Stromal cell of bone marrow (primary cell): ENCODE measurements at regions not wholly inside any gene's neighbourhood (a gene's known extent, or its start where the extent isn't known, plus 50 kb on each side); places are given as distances from the start of the nearest gene placed in this dataset.
"Not testable (repeated sequence)": the region's sequence is repeated elsewhere in the genome, so short reads cannot be mapped to it uniquely, and the experiment has no call there.

ENCODE experiments used
- DNase-seq: peaks from one replicate; pipeline ENCODE4 v3.0.0-alpha.2; 2012; ENCODE audit warnings: low read depth

DNA sequence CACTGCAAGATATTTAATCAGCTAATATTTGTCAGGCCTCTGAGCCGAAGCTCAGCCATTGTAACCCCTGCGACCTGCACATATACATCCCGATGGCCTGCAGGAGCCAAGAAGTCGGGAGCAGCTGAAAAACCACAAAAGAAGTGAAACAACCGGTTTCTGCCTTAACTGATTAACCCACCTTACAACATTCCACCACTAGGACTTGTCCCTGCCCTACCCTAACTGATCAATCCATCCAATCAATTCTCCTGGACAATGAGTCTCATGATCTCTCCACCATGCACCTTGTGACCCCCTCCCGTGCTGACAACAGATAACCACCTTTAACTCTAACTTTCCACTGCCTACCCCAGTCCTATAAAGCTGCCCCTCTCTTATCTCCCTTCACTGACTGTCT lies 945.4 kb upstream of the GYPC start:
- DNase-seq: no peak

DNA sequence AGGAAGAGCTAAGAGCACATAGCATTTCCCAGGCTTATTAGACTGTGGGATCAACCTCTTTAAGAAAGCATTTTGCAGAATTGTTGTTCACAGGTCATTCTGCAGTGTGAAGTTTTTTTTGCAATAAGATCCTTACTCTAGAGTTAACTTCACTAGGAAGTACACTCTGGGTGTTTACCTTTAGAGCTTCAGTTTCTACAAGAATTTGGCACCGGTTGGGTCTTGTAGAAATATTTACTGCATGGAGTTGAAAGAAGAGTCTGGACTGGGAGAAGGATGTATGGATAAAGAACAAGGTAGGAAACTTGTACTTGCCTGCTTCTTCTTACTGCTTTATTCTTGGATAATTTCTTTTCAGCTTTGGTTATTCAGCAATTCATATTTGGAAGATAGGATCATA lies 944.9 kb upstream of the GYPC start:
- DNase-seq: no peak

DNA sequence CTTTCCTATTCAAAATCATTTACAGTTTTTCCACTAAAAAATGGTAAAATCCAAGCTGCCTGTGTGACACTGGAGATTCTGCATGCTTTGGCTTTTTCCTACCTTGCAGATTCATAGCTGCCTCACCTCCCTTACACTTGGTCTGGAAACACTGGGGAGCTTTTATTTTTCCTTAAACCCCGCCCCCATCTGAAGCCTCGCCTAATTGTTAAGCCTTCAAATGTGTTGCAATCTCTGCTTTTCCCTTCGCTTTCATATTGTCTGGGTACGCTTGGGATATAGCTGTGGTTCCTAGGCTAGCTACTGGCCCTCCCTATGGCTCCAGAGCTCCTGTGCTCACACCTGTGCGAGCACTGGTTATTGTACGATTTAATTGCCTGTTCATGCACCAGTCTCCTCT lies 942.4 kb upstream of the GYPC start:
- DNase-seq: no peak

DNA sequence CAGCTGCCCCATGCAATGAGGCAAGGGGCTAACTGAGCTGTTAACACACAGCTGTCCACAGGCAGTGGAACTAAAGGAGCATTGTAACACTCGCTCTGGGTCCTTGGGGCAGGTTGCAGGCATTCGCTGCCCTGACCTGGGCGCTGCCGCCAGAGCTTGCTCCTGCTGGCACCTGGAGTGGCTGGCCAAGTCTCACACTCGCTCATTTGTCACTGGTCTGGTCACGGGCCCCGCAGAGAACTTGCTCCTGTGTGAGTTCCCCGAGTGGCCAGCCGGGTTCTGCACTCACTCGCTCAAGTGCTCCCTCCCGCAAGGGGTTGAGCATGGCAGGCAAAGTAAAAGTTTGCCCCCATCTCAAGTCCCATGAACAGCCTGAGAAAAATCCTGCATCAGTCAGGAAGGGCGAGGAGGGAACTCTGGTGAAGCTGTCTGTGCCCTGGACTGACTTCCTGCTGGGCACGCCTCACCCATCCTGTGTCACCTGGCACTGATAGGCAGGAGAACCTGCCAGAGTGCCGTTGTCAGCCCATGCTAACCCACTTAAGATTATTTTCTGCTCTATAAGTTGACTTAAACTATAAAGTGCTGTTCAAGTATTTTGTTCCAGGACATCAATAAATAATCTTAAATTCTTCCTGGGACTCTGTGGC lies 934.8 kb upstream of the GYPC start:
- no peak for DNase-seq

DNA sequence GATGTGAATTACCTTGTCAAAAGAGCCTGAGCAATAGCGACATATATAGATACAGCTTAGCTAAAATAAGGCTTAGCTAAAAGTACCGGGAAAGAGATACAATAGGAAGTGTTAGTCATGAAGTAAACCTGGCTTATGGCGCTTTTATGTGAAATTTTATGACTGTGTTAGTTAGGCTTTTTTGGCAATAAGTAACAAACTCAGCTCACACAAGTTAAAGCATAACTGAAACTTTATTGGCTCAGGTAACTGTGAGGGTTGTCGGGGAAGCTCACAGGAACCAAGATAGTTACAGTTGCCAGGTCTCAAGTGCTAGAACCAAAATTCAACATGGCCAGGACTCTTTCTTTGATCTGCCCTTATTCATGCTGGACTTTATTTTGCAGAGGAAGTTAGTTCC lies 925.0 kb upstream of the GYPC start:
- DNase-seq: no peak

DNA sequence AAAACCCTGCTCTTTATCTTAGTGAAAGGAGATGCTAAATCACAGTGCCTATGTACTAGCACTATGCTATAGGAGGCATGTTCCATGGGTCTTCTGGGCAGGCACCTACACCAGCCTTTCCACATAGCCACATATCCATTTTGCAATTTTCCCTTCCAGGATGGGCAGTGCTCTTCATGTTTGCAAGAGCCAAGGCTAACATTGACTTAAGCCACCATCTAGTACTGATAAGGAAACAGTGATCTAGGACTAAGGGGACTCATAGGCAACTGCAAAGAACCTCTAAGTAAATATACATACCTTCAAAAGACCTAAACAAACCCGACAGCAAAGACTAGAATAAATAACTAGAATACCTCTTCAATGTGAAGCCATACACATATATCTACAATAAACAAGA lies 919.7 kb upstream of the GYPC start:
- DNase-seq: no peak

DNA sequence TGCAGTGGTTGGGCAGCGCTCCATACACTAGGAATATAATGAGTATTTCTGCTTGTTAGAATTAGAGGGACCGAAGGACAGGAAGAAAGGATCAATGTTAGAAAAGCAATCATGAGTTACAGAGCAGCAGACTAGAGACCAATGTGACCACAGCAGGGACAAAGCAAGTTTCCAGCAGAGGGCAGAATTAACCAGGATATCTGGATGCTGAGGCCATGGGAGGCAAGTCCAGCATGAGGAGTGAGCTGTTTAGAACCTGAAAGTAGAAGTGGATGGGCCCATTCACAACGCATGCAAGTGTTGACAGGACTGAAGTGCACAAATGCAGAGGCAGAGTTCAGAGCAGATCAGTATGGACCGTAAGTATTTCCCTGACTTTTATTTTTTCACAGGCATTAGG lies 910.4 kb upstream of the GYPC start:
- no peak for DNase-seq

DNA sequence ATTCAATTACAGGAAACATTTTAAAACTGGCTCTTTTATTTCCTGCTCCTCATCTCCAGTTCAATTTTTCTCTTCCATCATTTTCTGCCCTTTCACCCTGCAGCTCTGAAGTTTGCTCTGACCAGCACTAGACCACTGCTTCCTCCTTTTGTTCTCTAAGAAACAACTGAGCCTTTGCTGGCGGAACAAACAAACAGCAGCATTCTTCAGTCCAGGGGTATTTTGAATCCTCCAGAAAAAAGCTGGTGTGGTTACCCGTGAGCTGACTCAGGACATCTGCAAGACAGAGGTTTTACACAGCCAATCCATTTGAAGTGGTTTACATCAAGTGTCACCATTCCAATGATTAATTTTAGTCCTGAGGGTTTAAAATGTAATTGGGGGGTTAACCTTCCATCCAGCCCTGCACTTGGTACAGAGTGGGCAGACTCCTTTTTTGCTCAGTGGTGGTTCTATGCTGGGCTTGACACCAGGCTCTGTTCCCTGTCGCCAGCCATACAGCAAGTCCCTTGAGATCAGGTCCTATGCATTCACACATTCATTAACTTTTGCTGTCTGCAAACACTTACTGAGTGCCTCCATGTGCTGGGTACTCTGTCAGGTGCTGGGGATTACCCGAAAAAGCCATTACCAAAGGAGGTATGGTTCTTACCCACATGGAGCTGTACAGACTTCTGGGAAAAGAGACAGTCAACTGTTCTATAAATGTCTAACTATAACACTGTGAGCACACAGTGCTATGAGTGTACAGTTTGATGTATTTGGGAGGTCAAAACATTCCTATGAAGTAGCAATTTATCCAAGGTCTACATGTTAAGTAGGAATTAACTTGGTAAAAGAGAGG lies 909.4 kb upstream of the GYPC start:
- DNase-seq: no peak

DNA sequence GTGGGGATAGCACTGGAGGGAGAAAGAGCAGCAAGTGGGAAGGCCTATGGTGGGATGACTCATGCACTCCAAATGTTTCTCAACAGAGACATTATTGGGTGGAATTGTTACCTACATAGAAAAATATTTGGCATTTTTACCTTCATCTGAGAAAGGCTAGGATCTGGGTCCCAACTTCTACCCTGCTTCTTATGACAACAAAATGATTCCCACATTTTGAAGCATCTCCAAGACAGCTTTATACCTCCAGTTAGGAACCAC lies 908.9 kb upstream of the GYPC start:
- DNase-seq: no peak

DNA sequence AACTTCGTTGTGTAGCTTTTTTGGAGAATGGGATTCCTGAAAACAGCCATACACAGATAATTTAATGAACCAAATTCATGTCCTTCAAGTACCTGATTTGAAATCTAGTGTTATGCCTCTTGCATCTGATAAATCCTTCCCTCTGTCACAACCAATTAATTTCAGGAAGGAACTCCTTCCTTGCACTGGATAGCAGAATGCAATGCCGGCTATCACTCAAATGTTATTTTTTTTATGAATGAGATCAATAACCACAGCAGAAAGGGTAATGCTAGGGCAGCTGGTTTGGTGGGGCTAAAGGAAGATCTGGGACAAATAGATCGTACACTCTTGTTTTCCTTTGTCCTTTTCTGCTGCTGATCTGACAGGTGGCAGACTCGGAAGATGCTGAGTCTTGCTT lies 899.5 kb upstream of the GYPC start:
- no peak for DNase-seq

DNA sequence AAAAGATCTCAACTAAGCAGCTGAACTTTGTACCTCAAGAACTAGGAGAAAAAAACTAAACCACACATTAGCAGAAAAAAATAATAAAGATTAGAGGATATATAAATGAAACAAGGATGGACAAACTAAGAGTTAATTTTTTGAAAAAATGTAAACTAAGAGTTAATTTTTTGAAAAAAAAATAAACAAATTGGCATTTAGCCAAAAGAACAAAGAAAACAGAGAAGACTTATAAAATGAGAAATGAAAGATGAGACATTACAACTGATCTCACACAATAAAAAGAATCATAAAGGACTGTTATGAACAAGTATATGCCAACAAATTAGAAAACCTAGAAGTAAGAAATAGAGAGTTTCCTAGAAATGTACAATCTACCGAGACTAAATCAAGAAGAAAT lies 859.2 kb upstream of the GYPC start:
- DNase-seq: no peak

DNA sequence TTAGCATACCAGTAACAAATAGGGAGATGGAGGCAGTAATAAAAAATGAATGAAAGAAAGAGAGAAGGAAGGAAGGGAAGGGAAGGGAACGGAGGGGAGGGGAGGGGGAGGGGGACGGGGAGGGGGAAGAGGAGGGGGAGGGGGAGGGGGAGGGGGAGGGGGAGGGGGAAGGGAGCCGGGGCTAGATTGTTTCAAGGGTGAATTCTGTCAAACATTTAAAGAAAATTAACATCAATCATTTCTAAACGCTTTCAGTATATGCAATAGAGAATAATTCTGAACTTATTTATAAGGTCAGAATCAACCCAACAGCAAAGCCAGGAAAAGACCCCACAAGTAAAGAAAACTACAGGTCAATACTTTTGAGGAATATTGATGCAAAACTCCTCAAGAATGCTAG lies 858.8 kb upstream of the GYPC start:
- DNase-seq: no peak

DNA sequence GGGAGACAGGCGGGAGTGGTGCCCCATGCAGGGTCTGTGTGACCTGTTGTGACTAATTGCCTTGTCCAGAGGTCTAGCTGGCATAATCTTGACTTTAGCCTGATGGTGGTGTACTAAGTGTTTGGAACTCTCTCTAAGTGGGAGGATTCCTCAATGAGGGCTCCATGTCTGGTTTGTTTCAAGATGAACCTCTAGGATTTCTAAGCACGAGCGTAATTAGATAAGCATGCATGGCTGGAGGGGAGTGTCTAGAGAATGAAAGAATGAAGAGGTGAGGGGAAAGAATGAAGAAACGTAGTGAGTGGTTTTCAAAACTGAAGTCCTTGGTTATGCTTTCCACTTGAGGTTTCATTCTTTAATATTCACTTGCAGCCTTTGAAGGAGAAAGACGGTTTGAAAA lies 833.2 kb upstream of the GYPC start:
- no peak for DNase-seq

DNA sequence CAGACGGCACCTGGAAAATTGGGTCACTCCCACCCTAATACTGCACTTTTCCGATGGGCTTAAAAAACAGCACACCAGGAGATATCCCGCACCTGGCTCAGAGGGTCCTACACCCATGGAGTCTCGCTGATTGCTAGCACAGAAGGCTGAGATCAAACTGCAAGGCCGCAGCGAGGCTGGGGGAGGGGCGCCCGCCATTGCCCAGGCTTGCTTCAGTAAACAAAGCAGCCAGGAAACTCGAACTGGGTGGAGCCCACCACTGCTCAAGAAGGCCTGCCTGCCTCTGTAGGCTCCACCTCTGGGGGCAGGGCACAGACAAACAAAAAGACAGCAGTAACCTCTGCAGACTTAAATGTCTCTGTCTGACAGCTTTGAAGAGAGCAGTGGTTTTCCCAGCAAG lies 830.2 kb upstream of the GYPC start:
- DNase-seq: not testable (repeated sequence)

DNA sequence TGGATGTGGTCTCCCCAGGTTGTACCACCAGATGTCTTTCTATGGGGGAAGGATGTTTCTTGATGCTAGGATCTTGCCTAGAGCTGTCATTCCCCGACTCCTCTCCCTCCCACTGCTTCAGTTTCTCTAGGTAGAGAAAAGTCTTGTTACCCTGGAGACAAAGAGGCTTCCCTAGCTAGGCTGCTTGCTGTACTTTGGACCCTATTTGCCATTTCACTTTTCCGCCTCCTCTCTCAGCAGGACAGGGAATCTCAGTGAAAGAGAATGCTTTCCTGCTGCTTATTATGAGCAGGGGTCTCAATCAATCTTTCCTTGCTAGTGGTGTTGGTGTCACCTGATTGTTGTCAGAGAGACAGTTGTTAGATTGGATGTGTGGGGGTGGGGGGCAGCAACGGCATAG lies 818.8 kb upstream of the GYPC start:
- DNase-seq: no peak

DNA sequence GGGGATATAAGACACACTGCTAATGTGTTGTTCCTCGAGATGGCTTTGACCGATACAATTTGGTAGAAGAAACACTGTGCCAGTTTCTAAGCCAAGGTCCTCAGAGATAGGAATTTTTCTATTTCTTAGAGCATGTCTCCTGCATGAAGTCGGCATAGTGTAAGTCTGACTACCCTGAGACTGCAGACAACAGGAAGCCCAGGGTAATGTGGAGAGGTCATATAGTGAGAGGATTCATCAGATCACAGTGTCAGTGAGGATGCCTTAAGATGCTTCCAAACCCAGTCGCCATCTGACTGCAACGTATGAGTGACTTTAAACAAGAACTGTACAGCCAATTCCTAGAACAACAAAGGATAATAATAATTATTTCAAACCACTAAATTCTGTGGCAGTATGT lies 818.3 kb upstream of the GYPC start:
- no peak for DNase-seq

DNA sequence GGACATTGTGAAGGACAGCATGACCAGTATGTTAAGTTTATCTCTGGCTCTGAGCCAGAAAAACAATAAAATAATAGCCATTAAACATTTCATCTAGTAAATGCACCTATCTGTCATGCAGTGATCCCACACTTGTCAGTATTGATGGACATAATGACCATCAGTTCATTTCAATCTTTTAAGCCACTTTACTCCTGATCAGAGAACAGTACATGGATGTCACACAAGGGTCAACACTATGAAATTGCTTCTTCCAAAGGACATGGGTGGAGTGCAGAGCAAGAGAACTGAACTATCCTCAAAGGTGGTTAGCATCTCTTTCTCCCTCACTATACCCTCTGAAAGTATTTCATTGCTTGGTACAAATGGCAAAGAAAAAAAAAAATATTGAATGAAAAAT lies 816.0 kb upstream of the GYPC start:
- DNase-seq: no peak

DNA sequence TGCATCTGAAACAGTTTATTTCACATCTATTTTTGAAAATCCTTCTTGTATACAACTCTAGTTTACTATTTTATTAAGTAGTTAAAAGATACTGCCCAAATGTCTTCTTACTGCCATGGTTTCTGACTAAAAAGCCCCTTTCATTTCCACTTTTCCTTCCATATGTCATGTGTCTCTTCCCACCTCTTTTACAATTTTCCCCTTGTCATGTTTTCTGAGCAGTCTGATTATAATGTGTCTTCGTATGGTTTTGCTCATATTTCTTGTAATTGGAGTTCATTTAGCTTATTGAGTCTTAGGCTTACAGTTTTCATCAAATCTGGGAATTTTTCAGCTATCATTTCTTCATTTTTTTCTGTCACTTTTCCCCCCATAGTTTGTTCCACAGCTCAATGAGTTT lies 813.9 kb upstream of the GYPC start:
- DNase-seq: no peak

DNA sequence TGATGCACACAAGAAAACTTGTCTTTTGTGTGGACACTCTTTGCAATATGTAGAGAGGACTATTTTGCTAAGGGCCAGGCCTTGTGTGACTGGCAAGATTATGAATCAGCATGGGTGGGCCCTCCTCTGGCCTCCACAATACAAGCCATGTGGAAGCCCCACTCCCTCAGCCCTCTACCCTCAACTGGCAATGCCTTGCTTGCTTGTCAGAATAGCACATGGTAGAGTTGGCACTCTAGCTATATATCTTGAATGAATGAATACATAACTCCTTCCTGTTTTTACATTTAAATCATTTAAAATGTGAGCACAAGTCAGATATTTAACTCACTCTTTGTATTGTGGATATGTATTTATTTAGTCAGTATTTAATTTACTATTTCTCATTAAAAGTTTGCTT lies 805.4 kb upstream of the GYPC start:
- DNase-seq: no peak

DNA sequence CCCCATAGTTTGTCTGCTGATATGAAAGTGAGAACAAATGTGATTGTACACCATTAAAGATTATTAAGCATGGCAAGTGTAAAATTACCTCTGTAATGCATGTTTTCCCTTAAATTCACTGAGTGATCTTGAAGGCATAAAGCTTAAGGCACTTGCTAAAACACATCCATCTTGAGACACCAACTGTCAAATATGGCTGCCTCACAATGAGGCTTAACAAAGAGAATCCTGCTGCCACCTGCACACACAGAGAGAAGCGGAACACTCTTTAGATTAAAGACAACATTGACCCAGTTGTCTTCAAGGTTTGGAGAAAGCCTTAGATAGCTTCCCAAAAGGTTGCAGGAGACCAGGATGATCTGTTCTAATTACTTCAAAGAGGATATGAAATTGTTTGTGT lies 803.6 kb upstream of the GYPC start:
- DNase-seq: no peak

DNA sequence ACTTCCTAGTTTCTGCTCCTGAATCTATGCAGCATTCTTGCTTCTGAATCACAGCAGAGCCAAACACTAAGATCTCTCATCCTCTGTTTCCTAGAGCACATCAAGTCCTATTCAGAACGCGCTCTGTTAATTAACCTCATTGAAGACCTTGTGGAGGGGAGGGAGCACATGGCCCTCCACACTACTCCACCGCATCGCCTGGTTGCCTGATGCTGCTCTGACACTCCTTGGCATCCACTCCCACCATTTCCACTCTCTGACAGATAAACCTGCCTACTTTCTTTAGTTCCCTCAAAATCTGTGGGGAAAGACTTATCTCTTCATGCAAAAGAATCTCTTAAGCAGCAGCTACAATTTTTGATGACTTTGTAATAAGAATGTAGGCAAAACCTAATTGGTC lies 802.3 kb upstream of the GYPC start:
- DNase-seq: no peak

DNA sequence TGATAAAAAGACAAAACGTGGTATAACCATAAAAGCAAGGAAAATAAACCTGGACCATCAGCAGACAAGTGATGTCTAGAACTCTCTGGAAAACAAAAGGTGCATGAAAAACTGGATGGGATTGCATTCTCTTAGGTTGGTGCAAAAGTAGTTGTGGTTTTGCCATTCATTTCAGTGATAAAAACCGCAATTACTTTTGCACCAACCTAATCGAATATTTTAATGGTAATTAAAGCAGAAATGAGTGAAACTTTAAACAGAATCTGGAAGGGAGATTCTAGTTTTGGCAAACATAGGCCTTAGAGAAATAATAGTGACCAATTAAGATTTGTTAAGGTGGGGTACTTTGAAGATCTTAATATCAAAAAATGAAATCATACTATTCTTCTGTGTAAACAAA lies 800.8 kb upstream of the GYPC start:
- DNase-seq: no peak

DNA sequence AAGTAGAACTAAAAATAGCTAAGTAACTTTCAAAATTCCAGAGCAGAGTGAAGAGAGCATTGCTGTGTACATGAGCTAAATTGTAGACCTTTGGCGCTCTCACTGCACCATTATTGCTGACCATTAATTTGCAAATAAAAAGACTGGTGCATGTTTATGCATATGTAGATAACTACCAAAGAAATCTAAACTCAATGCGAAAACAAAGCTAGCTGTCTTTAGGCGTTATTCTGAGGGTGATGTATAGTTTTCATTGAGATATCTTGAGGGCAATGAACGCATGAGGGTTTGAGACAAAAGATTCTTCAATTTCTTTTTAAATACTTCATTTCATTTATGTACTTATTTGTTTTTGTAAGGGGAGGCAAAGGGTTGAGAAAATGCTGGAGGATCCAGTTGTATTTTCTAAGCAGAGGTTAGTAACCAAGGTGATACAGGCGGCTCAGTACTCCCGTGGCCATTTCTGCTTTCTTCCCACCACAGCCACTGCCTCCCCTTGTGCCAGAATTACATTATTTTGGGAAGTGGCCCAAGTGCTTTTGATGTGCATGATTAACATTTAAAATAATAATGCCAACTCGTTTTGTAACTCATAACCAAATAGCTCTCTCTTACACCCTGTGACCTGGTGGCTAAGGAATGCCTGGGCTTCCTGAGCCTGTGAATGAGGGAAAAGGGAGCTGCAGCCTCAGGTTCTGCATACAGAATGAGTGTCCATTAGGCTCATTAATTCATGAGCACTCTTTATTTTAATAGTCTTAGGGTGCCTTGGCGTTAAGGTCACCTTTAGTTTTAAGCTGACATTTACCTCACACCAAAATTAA lies 797.8 kb upstream of the GYPC start:
- DNase-seq: no peak
